Endothelial cell of umbilical vein (primary cell): ENCODE measurements at regions not wholly inside any gene's neighbourhood (a gene's known extent, or its start where the extent isn't known, plus 50 kb on each side); places are given as distances from the start of the nearest gene placed in this dataset.

Experiments used
- BruUV-seq: library from RNA; stranded (reverse); fragments of 400-500 nt; replicated peaks from 2 replicates; lab custom pipeline; 2021; lab: Mats Ljungman, UMichigan
- CTCF ChIA-PET: fragments of 300-600, 350-600 bp; sonication (Branson Sonifier 250); formaldehyde crosslinking; loops from one replicate; lab custom pipeline; 2021; ENCODE audit warnings: antibody characterized with exemption, inconsistent platforms; lab: Charles Lee
- POLR2A ChIA-PET: fragments of 300-600, 350-600 bp; sonication (Branson Sonifier 250); formaldehyde crosslinking; loops from one replicate; lab custom pipeline; 2021; ENCODE audit warnings: antibody characterized with exemption, inconsistent platforms; lab: Charles Lee
- DNase-seq: peaks from one replicate; pipeline ENCODE4 v3.0.0-alpha.2; 2011; ENCODE audit warnings: low read depth, low spot score
- FAIRE-seq: peaks from 2 replicates; lab custom pipeline; 2011; peaks lifted over from hg19 to GRCh38; lab: Jason Lieb, UNC
- H2AFZ ChIP-seq: 2 replicates; pipeline ENCODE4 v1.6.0; 2012; ENCODE audit warnings: low read depth, low read length, control low read depth, inconsistent platforms
- H3K27ac ChIP-seq: 2 replicates; pipeline ENCODE4 v1.5.1; 2011; ENCODE audit warnings: low read depth, mild to moderate bottlenecking, control low read depth, low read length, moderate library complexity; ENCODE audit not compliant: insufficient read depth
- H3K27me3 ChIP-seq, 2 experiments: 2 replicates each; pipeline versions ENCODE4 v1.6.0 to v1.6.1; 2011; ENCODE audit warnings: low read length in 2 of 2, mixed read lengths in 1 of 2; ENCODE audit not compliant: control insufficient read depth in 2 of 2, insufficient read depth in 2 of 2
- H3K36me3 ChIP-seq, 2 experiments: 2 replicates in 1 of 2; 3 replicates in 1 of 2; pipeline ENCODE4 v1.5.1; 2011; ENCODE audit warnings: low read length in 2 of 2, mild to moderate bottlenecking in 1 of 2, moderate library complexity in 1 of 2; ENCODE audit not compliant: control insufficient read depth in 2 of 2, insufficient read depth in 2 of 2; ENCODE audit errors: extremely low read depth in 1 of 2
- H3K4me1 ChIP-seq: 3 replicates; pipeline ENCODE4 v1.5.1; 2011; ENCODE audit warnings: mild to moderate bottlenecking, low read length; ENCODE audit not compliant: control insufficient read depth, insufficient read depth; ENCODE audit errors: extremely low read depth
- H3K4me2 ChIP-seq: 2 replicates; pipeline ENCODE4 v1.6.1; 2011; ENCODE audit warnings: low read length, control low read depth, mixed read lengths; ENCODE audit not compliant: insufficient read depth
- H3K4me3 ChIP-seq, 3 experiments: fragments of 200-600 bp in 1 of 3; sonication (generic), shearing (Covaris generic) in 1 of 3; replicated peaks in 1 of 3; 2 replicates each; pipeline ENCODE4 v1.5.1; 2011 to 2016; ENCODE audit warnings: control low read depth in 3 of 3, low read length in 3 of 3, mild to moderate bottlenecking in 2 of 3, inconsistent platforms in 1 of 3, low read depth in 1 of 3, moderate library complexity in 1 of 3; ENCODE audit not compliant: insufficient read depth in 1 of 3
- H3K79me2 ChIP-seq: 2 replicates; pipeline ENCODE4 v1.6.0; 2012; ENCODE audit warnings: low read length, inconsistent platforms; ENCODE audit not compliant: control insufficient read depth, insufficient read depth
- H3K9ac ChIP-seq: replicated peaks from 2 replicates; pipeline ENCODE3; 2011; ENCODE audit warnings: low read length, control low read depth; ENCODE audit not compliant: insufficient read depth; ENCODE audit errors: extremely low read depth
- H3K9me1 ChIP-seq: replicated peaks from 3 replicates; pipeline ENCODE4 v1.6.0; 2011; ENCODE audit warnings: mild to moderate bottlenecking, low read length; ENCODE audit not compliant: control insufficient read depth, insufficient read depth; ENCODE audit errors: extremely low read depth
- H3K9me3 ChIP-seq: replicated peaks from 2 replicates; pipeline ENCODE4 v1.5.1; 2012; ENCODE audit warnings: low read length, inconsistent platforms; ENCODE audit not compliant: control insufficient read depth, insufficient read depth
- H4K20me1 ChIP-seq: replicated peaks from 2 replicates; pipeline ENCODE3; 2011; ENCODE audit warnings: mild to moderate bottlenecking, low read length; ENCODE audit not compliant: control insufficient read depth, insufficient read depth; ENCODE audit errors: extremely low read depth
- EZH2 ChIP-seq: IDR thresholded peaks from 2 replicates; pipeline ENCODE4 v1.6.1; 2012; ENCODE audit warnings: borderline replicate concordance, low read depth, mild to moderate bottlenecking, moderate library complexity, low read length, inconsistent platforms; ENCODE audit not compliant: severe bottlenecking
- GATA2 ChIP-seq: IDR thresholded peaks from 2 replicates; pipeline ENCODE4 v1.7.0; 2011; ENCODE audit warnings: low read depth, mild to moderate bottlenecking, moderate library complexity, mixed read lengths, low read length; ENCODE audit not compliant: insufficient read length, insufficient read depth
- JUN ChIP-seq: IDR thresholded peaks from 2 replicates; pipeline ENCODE4 v1.6.1; 2011; ENCODE audit warnings: borderline replicate concordance, low read depth; ENCODE audit not compliant: insufficient read length, insufficient read depth
- MYC ChIP-seq: IDR thresholded peaks from one replicate; pipeline ENCODE4 v1.6.1; 2011; ENCODE audit warnings: mild to moderate bottlenecking, low read depth, low read length
- POLR2A ChIP-seq: IDR thresholded peaks from 2 replicates; pipeline ENCODE4 v1.6.1; 2012; ENCODE audit warnings: low read depth, mild to moderate bottlenecking, control low read depth, low read length
- dilution Hi-C: fragments of 300-500 bp; cut with MboI; formaldehyde crosslinking; loops from one replicate; pipeline ENCODE4 v1.15.0; 2019; ENCODE audit warnings: low sequenced_read_pairs; ENCODE audit not compliant: extremely low pct_ligation_motif_present
- intact Hi-C: fragments of 100-400 bp; cut with micrococcal nuclease; formaldehyde crosslinking; loops from one replicate; pipeline ENCODE4 v1.10.0; 2022

DNA sequence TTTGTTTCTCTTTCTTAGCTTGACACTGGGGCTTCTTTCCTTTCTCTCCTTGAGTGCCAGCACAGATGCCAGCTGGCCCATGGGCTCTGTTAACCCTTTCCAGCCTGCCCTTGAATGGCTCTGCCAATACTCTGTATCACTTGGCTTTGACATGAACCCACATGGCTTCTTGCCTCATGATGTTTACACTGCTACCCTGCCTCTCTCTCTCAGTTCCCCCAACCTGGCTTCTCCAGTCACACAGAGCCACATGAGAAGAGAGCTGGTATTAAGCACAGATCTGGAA lies 262.4 kb downstream of the OMA1 start:
- FAIRE-seq (no peak), DNase-seq (no peak)
- no peak overlapping the region for H3K4me2 ChIP-seq
- H3K79me2 ChIP-seq = no peaks in the 10 kb centered on the region
- H4K20me1 ChIP-seq = no peaks in the 10 kb centered on the region
- no TSS peak for BruUV-seq
- intact Hi-C loops = no loop called here
- no peaks in the 10 kb centered on the region for H3K27me3 ChIP-seq
- no peaks in the 10 kb centered on the region for H3K4me1 ChIP-seq
- dilution Hi-C loops = no loop called here
- H3K9me3 ChIP-seq = no peaks in the 10 kb centered on the region
- H2AFZ ChIP-seq = no peak overlapping the region
- no peaks in the 10 kb centered on the region for H3K9me1 ChIP-seq
- no peak overlapping the region for H3K4me3 ChIP-seq
- ChIA-PET CTCF (no interaction called here), POLR2A (no interaction called here)
- TF ChIP-seq JUN (no peak), EZH2 (no peak), MYC (no peak)
- no peaks in the 10 kb centered on the region for H3K36me3 ChIP-seq
- no peak overlapping the region for H3K9ac ChIP-seq
- H3K27ac ChIP-seq = no peak overlapping the region

- ChIA-PET POLR2A (no interaction called here), CTCF (no interaction called here)
- no peak for TF ChIP-seq POLR2A
- no peak for TF ChIP-seq MYC
- no peak for TF ChIP-seq GATA2
- Histone ChIP-seq H3K4me2 (no peak overlapping the region), H2AFZ (no peak overlapping the region), H3K9me1 (no peaks in the 10 kb centered on the region), H3K36me3 (no peaks in the 10 kb centered on the region), H3K27me3 (no peaks in the 10 kb centered on the region), H3K79me2 (no peaks in the 10 kb centered on the region), H3K4me3 (no peak overlapping the region), H4K20me1 (no peaks in the 10 kb centered on the region), H3K9ac (no peak overlapping the region), H3K9me3 (no peaks in the 10 kb centered on the region), H3K27ac (no peak overlapping the region), H3K4me1 (no peaks in the 10 kb centered on the region)
- no peak for DNase-seq
- no TSS peak for BruUV-seq
- no peak for FAIRE-seq
- intact Hi-C loops (no loop called here), dilution Hi-C loops (no loop called here)
Measured at GRCh38 chr1:58283388-58284224, 262.9 kb downstream of the OMA1 start.
